Activated T-cell treated with anti-CD3 and anti-CD28 coated beads, Interleukin-2, amount 50 U/mL, for 48 hours (primary cell): ENCODE measurements at regions not wholly inside any gene's neighbourhood (a gene's known extent, or its start where the extent isn't known, plus 50 kb on each side); places are given as distances from the start of the nearest gene placed in this dataset.
"Not testable (repeated sequence)": the region's sequence is repeated elsewhere in the genome, so short reads cannot be mapped to it uniquely, and the experiment has no call there.

ENCODE experiments used
- DNase-seq, 2 experiments: peaks; one replicate each; pipeline ENCODE4 v3.0.0-alpha.2; 2020

- no peak for DNase-seq
Measured at GRCh38 chr1:72481420-72481970, 199.2 kb upstream of the NEGR1 start.

GRCh38 chr1:72466376-72466775 lies 184.0 kb upstream of the NEGR1 start:
- DNase-seq: no peak

DNA sequence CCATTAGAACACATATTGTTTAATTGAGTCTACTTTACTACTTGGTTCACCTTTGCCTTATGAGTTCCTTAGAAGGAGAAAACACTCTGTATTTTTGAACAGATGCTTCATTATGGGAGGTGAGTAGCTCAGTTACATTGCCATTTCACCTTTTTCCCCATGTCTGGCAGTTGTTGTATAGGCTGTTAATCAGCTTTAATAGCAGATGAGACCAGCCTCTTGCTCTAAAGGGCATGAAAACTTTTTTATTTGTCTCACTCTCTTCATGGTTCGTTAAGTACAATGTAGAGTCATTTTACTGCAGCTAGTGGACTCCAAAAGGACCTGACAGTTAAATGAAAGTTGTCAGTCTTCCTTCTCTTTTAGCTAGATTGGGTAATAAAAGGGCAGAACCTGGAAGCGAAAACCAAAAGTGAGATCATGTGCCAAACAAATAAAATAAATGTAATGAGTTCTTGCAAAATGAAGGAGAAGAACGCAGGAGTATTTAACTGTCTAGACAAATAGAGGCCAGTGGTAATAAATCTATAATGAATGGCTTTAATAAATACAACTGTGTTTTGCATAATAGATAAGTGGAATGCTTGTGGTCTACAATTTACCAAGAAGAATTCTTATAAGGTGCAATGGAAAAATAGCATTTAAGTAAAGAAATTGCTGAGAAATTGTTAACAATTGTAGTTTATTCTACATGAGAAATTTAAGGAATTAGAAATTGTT lies 180.0 kb upstream of the NEGR1 start:
- no peak for DNase-seq

DNA sequence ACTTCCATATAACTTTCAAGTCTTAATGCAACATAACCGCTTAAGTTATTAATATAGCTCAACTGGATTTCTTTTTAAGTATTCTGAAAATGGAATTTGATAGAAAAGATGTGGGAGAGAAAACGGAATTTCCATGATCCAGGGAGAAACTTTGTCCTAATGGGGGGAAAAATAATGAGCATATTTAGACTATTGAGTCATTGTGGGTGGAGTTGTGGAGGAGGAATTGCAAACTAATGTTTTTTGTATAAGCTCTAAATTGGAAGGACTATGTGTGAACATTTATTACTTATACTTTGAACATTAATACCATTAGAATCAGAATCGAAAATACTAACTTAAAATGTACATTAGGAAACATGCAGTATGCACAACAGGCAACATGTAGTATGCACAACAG lies 159.9 kb upstream of the NEGR1 start:
- no peak for DNase-seq

DNA sequence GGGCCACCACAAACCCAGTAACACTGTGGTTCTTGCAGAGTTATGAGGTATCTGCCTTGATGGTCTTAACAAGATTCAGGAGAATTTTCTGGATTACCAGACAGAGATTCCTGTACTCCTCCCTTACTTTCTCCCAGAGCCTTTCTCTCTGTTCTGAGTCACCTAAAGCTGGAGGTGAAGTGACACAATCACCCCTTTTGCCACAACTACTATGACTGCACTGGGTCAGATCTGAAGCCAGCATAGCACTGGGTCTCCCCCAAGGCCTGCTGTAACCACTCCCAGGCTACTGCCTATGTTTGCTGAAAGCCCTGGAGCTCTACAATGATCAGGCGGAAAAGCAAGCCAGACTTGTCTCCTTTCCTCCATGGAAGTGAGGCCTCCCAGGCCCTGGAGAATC lies 156.7 kb upstream of the NEGR1 start:
- no peak for DNase-seq

GRCh38 chr1:72438270-72438669 lies 155.9 kb upstream of the NEGR1 start:
- DNase-seq: no peak

GRCh38 chr1:72435025-72435424 lies 152.7 kb upstream of the NEGR1 start:
- no peak for DNase-seq

GRCh38 chr1:72434070-72434469 lies 151.7 kb upstream of the NEGR1 start:
- DNase-seq: no peak

- no peak for DNase-seq
Measured at GRCh38 chr1:72433591-72433990, 151.3 kb upstream of the NEGR1 start.

DNA sequence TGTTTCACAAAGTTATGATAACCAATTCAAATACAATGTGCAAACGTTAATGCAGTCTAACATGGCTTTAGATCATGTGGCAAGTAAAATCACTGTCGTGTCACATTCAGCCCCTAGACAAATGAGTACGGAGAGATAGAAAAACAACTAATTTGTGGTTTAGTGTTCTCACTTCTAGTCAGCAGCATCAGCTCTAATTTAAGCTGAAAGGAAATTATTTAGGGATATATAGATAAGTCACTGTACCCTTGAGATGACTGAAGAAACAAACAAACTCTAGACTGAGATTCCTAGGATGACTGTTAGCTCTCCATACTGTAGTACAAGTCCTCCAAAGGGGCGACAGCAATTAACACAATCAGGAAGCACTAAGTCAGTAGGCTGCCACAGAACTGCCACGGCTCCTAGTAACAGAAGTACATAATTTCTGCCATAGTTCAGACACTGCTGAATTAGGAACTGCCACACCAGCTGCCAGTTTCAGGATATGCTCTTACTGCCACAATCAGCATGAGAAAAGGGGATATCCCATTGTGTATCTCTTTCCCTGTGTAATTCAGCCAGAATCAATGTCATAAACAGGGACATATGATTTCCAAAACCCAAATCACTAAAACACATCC lies 150.4 kb upstream of the NEGR1 start:
- DNase-seq: no peak

DNA sequence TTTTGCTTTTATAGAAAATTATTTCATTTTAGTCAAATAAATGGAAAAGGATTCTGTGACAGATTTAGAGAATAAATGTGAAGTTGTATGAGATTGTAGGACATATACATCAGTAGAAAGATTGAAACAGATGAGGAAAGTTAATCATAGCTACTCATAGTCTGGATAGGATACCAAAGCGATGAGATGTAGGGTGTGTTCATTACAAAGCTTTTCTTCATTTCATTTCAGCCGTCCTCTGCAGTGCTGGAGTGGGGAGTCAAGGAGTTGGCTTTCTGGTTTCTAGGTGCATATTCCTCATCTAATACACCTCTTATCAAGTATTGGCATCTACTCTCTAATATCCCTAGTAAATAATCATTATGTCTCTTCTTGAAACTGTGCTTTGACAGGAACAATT lies 149.5 kb upstream of the NEGR1 start:
- DNase-seq: no peak

- not testable (repeated sequence) for DNase-seq
Measured at GRCh38 chr1:72428276-72428675, 145.9 kb upstream of the NEGR1 start.

DNA sequence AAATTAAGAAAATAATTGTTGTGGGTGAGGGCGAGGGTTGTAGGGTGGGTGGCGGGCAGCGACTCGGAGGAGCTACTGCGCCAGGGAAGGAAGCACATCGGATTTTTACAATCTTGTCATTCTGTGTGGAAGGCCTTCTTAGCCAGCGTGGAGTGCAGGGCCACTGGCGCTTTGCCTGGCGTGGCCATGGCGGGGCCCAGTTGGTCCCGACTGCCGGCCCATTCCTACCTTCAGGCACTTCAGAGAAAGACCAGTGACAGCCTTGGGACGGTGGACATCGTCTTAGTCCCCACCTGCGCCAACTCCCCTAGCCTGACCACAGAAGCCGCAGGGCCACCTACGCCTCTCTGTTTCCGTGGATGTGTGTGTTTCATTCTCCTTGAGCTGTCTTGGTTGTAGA lies 136.9 kb upstream of the NEGR1 start:
- DNase-seq: no peak

- DNase-seq: no peak
Measured at GRCh38 chr1:72412286-72412685, 129.9 kb upstream of the NEGR1 start.

DNA sequence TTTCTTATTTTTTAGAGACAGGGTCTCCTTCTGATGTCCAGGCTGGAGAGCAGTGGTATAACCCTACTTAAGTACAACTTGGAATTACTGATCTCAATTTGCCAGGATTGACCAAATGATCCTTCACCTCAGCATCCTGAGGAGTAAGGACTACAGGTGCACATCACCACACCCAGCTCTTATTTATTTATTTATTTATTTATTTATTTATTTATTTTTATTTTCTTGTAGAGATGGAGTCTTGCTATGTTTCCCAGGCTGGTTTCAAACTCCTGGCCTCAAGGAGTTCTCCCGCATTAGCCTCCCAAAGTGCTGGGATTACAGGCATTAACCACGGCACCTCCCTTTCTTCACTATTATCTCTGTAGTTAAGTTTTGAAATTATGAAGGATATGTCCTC lies 117.5 kb upstream of the NEGR1 start:
- no peak for DNase-seq

GRCh38 chr1:72397786-72398185 lies 115.4 kb upstream of the NEGR1 start:
- no peak for DNase-seq

DNA sequence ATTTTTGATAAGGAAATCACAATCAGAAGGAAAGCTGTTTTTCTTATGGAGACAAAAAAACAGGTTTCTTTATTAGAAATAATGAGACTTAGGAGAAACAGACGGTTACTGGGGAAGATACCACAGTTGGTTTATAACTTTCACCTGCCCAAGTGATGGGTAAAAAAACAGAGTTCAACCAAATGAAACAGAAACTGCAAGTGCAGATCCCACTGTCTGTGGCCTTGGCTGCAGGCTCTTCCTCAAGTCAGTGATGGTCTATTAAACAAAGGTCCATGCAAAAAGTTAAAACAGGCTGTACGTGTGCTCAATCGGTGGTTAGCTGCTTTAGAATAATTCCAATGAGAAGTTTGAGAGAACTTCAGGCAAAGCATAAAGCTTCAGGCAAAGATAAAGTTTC lies 112.1 kb upstream of the NEGR1 start:
- DNase-seq: no peak

DNA sequence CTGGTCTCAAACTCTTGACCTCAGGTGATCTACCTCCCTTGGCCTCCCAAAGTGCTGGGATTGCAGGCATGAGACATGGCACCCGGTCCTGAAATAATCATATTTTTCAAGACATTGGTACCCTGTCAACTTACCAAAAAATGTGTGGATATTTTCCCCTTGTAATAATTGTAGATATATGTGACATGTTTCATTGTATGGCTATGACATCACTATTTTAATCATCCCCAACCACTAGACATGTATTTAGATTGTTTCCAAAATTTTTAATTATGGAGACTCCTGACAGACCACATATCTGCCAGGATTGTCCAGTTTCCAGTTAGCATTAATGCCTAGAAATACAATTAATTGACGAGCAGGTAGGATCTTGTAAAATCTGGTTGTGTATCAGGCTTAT lies 96.7 kb upstream of the NEGR1 start:
- DNase-seq: no peak

DNA sequence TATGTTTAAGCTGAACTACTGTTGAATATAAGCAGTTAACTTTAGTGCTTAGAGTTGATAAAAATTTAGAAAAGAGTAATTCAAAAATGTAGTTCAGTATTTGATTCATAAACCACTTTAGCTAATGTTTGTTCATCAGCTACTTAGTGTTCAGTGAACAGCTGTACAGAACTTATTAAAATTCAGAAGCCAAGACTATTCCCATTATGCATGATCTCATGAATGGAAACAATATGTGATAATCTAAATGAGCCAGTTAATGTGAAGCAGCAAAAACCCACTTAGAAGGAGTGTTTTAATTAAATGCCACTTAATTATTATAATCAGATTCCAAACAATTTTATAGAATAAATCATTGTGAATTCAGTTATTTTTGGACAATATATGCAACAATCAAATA lies 92.9 kb upstream of the NEGR1 start:
- DNase-seq: no peak

- no peak for DNase-seq
Measured at GRCh38 chr1:72371259-72372035, 89.1 kb upstream of the NEGR1 start.

- not testable (repeated sequence) for DNase-seq
Measured at GRCh38 chr1:72370836-72371235, 88.5 kb upstream of the NEGR1 start.

DNA sequence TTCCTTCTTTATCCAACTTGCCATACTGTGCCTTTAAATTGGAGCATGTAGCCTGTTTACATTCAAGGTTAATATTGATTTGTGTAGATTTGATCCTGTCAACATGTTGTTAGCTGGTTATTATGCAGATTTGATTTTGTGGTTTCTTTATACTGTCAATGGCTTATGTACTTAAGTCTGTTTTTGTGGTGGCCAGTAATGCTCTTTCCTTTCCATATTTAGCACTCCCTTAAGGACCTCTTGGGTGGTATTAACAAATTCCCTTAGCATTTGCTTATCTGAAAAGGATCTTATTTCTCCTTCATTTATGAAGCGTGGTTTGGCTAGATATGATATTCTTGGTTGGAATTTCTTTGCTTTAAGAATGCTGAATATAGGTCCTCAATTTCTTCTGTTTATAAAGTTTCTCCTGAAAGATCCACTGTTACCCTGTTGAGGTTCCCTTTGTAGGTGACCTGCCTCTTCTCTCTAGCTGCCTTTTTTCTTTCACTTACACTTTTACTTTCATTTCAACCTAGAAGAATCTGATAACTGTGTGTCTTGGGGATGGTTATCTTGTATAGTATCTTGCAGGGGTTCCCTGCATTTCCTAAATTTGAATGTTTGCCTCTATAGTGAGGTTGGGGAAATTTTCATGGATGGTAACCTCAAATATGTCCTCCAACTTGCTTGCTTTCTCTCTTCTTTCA lies 86.9 kb upstream of the NEGR1 start:
- no peak for DNase-seq

GRCh38 chr1:72366466-72366865 lies 84.1 kb upstream of the NEGR1 start:
- no peak for DNase-seq
